Astrocyte of the spinal cord (primary cell): ENCODE measurements at regions not wholly inside any gene's neighbourhood (a gene's known extent, or its start where the extent isn't known, plus 50 kb on each side); places are given as distances from the start of the nearest gene placed in this dataset.
"Not testable (repeated sequence)": the region's sequence is repeated elsewhere in the genome, so short reads cannot be mapped to it uniquely, and the experiment has no call there.

ENCODE experiments used
- DNase-seq: peaks from one replicate; pipeline ENCODE4 v3.0.0; 2011; ENCODE audit warnings: low read depth, low spot score
- H3K4me3 ChIP-seq: 2 replicates; pipeline ENCODE4 v1.5.1; 2011; ENCODE audit warnings: low read depth, mild to moderate bottlenecking, low read length, moderate library complexity
- in situ Hi-C: cut with HindIII; loops from 2 replicates; pipeline ENCODE4 v1.10.0; 2017; ENCODE audit warnings: low sequenced_read_pairs
- TF ChIP-seq, protein P1 (sequence below): IDR thresholded peaks from 2 replicates; pipeline ENCODE4 v1.5.1; 2012; ENCODE audit warnings: low read depth, mild to moderate bottlenecking, low read length, inconsistent platforms

DNA sequence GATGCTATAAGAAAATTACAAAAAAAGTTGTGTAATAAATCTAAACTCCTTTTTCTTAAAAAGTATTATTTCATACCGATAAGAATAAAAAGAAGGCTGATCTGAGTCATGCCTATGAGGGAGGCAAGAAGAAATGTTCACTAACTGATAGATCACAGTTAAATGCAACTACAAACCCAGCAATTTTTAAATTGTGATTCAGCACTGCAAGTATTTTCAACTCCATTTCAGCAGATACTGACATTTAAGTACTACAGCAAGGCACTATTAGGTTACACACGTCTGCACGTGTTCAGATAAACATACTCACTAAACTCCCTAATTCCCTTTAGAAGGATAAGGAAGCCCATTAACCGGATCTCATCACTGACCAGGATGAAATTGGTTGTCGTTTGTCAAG lies 213.3 kb upstream of the ZRANB2 start:
- peak; percentile 9 for DNase-seq
- TF ChIP-seq, protein P1, sequence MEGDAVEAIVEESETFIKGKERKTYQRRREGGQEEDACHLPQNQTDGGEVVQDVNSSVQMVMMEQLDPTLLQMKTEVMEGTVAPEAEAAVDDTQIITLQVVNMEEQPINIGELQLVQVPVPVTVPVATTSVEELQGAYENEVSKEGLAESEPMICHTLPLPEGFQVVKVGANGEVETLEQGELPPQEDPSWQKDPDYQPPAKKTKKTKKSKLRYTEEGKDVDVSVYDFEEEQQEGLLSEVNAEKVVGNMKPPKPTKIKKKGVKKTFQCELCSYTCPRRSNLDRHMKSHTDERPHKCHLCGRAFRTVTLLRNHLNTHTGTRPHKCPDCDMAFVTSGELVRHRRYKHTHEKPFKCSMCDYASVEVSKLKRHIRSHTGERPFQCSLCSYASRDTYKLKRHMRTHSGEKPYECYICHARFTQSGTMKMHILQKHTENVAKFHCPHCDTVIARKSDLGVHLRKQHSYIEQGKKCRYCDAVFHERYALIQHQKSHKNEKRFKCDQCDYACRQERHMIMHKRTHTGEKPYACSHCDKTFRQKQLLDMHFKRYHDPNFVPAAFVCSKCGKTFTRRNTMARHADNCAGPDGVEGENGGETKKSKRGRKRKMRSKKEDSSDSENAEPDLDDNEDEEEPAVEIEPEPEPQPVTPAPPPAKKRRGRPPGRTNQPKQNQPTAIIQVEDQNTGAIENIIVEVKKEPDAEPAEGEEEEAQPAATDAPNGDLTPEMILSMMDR: no peak
- no peak overlapping the region for H3K4me3 ChIP-seq
- in situ Hi-C loops: no loop called here

DNA sequence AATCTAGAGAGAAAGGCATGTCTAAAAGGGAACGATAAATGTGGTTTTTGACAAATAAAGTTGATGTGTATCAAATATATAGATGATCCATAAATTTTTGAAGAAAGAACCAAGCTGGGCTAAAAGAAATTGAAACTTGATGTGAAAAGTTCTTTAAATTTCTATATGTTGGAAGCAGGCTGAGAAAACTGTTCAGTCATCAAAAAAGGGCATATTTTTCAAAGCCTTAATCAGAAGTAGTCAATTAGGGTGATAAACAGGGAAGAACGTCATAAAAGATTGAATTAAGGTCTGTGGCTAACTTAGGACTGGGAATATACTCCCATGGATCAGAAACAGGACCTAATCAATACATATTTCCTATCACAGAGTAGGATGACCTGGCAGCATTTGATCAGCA lies 211.4 kb upstream of the ZRANB2 start:
- no peak for DNase-seq
- TF ChIP-seq, protein P1: no peak
- in situ Hi-C loops: no loop called here
- no peak overlapping the region for H3K4me3 ChIP-seq

DNA sequence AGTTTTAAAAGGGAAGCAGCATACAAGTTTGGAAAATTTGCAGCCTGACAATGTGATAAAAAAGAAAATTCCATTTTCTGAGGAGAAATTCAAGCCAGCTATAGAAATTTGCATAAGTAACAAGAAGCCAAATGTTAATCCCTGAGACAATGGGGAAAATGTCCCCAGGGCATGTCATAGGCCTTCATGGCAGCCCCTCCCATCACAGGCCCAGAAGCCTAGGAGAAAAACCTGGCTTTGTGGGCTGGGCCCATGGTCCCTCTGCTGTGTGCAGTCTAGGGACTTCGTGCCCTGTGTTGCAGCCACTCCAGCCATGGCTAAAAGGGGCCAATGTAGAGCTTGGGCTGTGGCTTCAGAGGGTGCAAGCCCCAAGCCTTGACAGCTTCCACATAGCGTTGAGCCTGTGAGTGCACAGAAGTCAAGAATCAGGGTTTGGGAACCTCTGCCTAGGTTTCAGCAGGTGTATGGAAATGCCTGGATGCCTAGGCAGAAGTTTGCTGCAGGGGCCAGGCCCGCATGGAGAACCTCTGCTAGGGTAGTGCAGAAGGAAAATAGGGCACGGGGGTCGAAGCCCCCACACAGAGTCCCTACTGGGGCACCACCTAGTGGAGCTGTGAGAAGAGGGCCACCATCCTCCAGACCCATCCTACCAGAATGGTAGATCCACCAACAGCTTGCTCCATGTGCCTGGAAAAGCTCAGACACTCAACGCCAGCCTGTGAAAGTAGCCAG lies 209.8 kb upstream of the ZRANB2 start:
- DNase-seq, in situ Hi-C loops, H3K4me3 ChIP-seq: not testable (repeated sequence)

DNA sequence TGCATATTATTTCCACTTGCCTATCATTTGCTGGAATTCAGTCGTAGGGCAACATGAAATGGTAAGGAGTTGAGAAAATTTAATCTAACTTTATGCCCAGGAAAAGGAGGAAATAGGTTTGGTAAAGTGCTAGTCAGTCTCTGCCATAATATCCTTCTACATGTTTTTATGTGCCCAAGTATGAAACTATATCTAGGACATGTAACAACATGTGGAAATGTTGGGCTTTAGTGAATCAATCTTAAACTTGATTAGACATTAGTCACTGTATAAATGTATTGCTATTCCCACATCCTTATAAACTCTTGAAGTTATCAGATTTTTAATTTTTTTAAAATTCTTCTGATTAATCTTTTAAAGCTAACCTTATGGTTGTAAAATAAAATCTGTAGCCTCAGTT lies 204.7 kb upstream of the ZRANB2 start:
- TF ChIP-seq, protein P1: no peak
- DNase-seq: no peak
- H3K4me3 ChIP-seq: no peak overlapping the region
- in situ Hi-C loops: no loop called here

DNA sequence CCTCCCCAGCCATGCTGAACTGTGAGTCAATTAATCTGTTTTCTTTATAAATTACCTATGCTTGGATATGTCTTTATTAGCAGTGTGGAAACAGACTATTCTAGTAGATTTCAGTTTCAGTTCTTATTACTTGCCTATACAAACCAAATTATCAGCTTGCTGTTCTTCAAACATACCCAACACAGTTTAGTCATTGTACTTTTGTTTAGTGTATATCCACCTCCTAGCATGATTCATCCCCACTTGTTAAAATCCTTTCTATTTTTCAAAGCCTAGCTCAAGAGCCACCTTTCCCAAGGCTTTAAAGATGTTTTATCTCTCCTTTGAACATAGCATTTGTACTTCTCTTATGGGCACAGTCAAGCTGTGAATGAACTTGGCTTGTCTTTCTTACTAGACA lies 195.6 kb upstream of the ZRANB2 start:
- TF ChIP-seq, protein P1: no peak
- DNase-seq: no peak
- in situ Hi-C loops: no loop called here

DNA sequence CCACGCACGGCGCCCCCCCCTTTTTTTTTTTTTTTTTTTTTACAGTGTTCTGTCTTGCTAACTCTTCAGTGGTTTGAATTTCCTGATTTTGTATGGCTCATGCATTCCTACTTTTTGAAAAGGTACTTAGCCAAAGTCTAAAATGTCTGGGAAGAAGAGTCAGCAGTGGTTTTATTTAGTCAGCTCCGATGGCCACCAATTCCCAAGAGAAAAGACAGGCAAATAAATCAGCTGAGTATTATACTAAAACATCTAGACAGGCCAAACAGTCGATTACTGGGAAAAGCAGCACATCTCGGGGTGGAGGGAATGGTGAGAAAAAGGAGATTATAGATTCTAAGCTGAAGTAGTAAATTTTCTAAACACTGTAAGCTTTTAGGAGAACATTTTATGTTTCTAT lies 192.5 kb upstream of the ZRANB2 start:
- no peak overlapping the region for H3K4me3 ChIP-seq
- DNase-seq: peak; percentile 3
- in situ Hi-C loops: no loop called here
- TF ChIP-seq, protein P1: no peak

More for the DNA sequence above, 195.6 kb upstream of the ZRANB2 start:
- H3K4me3 ChIP-seq: no peak overlapping the region

DNA sequence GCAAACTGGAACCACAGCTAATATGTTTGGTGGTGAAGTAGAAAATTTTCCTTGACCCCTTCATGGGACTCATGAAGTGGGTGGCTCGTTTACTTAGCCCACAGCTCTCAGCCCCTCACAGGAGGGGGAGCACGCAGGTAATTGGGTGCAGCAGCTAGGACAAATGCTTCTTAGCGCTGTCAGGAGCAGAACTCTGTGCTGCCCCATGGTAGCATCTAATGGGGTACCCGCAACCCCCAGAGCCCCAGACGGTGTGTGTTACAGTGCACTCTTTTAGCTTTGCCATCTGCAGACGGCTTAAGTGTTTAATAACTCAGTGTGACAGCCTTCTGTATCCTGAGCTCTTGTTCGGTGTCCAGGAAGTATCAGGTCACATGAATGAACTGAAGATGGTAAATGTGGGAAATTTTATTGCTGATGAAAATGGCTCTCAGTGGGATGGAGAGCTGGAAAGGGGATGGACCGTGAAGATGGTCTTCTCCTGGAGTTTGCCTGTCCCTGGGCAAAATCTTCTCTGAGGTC lies 189.6 kb upstream of the ZRANB2 start:
- H3K4me3 ChIP-seq: no peak overlapping the region
- TF ChIP-seq, protein P1: no peak
- in situ Hi-C loops: no loop called here
- no peak for DNase-seq
